Glomerular endothelial cell (primary cell): ENCODE measurements at regions not wholly inside any gene's neighbourhood (a gene's known extent, or its start where the extent isn't known, plus 50 kb on each side); places are given as distances from the start of the nearest gene placed in this dataset.

Experiments used
- DNase-seq: peaks from one replicate; pipeline ENCODE4 v3.0.0-alpha.2; 2011; ENCODE audit warnings: low read depth, low spot score; ENCODE audit errors: extremely low read depth

DNA sequence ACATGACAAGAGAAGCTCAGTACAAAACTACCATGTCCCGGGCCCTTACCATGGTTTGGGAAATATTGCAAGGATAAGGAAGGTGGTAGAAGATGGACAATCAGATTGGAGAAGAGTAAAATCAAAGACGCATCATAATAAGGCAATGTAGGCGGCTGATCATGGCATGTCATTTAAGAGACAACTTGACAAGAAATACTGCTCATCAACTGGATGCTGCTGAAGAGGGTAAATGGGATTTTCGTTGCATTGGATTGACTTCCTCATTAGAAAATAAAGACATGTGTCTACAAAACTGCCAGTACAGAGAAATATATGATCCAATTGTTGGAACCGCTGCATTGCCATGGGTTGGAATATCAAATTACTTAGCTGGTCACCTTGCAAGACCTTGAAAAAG lies 238.3 kb upstream of the NCKAP5 start:
- DNase-seq, result no peak

GRCh38 chr2:133809485-133809884 lies 241.2 kb upstream of the NCKAP5 start:
- no peak for DNase-seq

- no peak for DNase-seq
Observed at GRCh38 chr2:133810559-133810958, 242.3 kb upstream of the NCKAP5 start.

DNA sequence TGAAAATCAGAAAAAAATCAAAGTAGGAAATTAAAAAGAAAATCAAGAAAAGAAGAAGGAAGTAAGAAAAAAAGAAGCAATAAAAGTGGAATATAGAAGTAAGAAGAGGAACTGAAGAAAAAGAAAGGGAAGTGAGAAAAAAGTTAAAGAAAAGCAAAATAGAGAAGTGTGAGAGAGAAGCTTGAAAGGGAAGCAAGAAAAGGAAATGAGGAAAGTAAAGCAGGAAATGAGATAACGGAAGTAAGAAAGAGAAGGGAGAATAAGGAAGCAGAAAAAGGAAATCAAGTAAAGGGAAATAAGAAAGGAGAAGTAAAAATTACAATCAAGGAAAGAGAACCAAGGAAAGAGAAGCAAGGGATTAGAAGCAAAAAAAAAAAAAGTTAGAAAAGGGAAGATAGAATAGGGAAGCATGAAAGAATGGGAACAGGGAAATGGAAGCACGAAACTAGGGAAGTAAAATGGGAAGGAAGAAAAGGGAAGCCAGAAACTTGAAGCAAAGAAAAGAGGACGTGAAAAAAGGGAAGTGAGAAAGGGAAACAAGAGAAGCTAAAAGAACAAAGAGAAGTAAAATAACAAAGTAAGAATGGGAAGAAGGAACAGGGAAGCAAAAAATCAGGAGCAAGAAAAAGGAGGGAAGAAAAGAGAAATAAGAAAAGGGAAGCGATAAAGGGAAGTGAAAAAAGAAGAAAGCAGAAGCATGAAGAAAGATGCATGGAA lies 243.3 kb upstream of the NCKAP5 start:
- DNase-seq, result no peak

GRCh38 chr2:133812826-133813617 lies 244.8 kb upstream of the NCKAP5 start:
- DNase-seq, result peak; percentile 56

GRCh38 chr2:133814890-133815289 lies 246.6 kb upstream of the NCKAP5 start:
- DNase-seq, result no peak

DNA sequence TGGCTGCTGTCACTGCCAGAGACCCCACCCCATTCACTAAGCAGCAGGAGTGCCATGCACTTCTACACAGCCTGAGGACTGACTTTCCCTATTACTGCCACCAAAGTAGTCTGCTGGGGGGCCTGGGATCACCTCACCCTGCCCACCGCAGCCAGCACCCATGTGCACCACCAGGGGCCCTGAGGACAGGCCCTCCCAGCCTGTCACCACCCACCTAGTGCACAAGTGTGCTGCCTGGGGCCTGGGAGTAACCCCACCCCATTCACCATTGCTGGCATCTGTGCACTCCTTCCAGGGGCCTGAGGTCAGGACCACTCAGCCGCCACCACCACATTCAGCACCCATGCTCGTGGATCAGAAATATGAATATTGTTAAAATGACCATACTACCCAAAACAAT lies 247.8 kb upstream of the NCKAP5 start:
- no peak for DNase-seq

- DNase-seq, result peak; percentile 95
Observed at GRCh38 chr2:133817680-133818566, 249.7 kb upstream of the NCKAP5 start.

DNA sequence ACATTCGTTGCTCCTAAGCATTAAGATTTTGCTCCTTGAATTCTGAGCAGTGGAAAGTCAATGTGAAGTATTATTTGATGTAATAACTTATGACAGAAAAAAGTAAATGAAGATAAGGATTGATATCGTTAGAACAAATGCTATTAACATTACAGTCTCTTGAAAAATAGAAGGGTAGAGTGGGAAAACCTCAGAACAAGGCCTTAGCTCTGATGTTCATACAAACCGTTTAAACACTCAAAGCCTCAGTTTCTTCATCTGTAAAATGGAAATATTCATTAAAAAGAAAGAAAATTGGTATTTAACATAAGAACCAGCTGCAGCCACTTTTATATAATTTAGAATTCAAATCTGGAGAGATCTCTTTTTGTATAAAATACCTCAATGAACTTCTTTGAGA lies 250.4 kb upstream of the NCKAP5 start:
- DNase-seq, result no peak

DNA sequence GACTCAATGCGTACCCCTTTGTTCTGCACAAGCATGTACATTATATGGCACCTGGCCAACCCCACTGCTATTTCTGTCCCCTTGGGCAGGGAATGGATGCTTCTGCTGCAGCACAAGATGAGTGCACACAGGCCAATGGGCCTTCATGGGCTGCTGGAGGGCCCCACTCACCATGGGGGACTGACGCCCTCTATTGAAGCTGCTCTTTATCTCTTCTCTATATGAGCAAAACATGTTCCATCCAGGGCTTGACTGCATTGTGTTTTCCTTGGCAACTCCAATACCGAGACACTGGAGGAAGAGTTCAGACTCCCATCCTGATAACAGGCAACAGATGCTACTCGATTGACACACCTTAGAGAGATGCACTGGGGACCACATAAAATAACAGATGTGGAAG lies 251.6 kb upstream of the NCKAP5 start:
- no peak for DNase-seq

DNA sequence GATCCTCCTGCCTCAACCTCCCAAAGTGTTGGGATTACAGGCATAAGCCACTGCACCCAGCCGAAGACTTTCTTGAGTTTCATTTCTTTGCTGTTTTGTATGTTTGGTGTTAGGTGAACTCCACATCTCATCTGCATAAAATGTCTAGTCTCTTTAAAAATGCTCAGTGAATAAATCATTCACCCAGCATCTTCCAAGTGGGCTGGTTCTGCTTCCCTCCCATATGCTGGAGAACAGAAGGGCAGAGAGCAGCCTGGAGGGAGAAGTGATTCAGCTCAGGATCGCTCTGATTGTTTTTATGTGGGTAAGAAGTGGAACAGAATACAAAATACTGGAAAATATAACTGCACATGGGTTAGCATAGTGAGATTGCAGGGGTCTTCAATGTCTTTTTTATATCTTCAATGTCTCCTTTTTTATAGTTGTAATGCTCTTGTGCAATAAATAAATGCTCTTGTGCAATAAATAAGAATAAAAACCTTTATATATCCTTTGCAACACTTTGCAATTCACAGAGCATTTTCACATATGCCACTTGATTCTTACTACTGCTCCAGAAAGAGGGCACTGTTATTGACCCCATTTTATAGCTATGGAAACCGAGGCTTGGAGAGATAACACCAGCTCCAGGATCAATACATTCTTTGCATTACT lies 253.0 kb upstream of the NCKAP5 start:
- no peak for DNase-seq

- DNase-seq, result no peak
Observed at GRCh38 chr2:133822517-133823225, 254.4 kb upstream of the NCKAP5 start.

GRCh38 chr2:133823226-133823550 lies 254.9 kb upstream of the NCKAP5 start:
- no peak for DNase-seq

DNA sequence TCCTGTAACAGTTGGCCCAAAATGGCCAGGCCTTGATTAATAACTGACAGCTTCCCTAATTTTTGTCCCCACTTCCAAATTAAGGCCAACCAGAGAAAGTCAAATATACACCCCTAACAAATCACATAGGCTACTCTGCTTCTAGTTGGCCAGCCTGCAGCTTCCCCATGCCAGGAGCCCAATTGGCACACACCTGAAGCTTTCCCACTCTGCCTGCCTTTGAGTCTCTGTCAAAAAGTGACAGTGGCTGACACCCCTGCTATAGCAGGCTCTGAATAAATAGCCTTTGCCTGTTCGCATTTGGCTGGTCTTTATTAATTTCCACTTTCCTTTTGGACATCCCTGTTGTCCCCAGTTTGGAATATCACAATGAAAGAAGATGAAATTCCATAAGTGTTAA lies 256.6 kb upstream of the NCKAP5 start:
- DNase-seq, result no peak

- no peak for DNase-seq
Observed at GRCh38 chr2:133825778-133826177, 257.5 kb upstream of the NCKAP5 start.

- no peak for DNase-seq
Observed at GRCh38 chr2:133828913-133829312, 260.6 kb upstream of the NCKAP5 start.

GRCh38 chr2:133829450-133830020 lies 261.3 kb upstream of the NCKAP5 start:
- DNase-seq, result no peak

DNA sequence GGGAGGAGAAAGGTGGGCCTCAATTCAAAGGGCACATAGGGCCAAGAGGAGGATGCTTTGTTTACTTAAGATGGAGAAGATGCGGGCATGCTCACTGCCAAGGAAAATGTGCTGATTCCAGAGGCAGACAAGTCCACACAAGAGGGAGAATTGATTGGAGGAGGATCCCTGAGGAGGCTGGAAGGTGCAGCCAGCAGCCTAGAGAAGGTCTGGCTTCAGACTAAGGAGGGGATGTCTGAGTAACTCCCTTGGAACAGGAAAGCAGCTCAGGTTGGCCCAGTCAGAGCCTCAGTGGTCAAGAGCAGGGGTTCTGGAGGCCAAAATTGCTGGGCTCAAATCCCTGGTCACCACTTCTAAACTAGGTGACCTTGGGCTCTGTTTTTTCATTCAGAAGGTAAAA lies 265.5 kb upstream of the NCKAP5 start:
- DNase-seq, result no peak

- DNase-seq, result no peak
Observed at GRCh38 chr2:133835821-133836619, 267.8 kb upstream of the NCKAP5 start.
